ENCODE measurements at regions not wholly inside any gene's neighbourhood (a gene's known extent, or its start where the extent isn't known, plus 50 kb on each side); places are given as distances from the start of the nearest gene placed in this dataset.
"Not testable (repeated sequence)": the region's sequence is repeated elsewhere in the genome, so short reads cannot be mapped to it uniquely, and the experiment has no call there.

- TF ChIP-seq JUND (IDR thresholded peaks at IDR 0.05; ENCODE audit: low read depth) = no peak
- peak; percentile 11 to 33 for DNase-seq (ENCODE audit: low read depth in 1 of 2, low spot score in 1 of 2)
- in situ Hi-C loops (cut with HindIII; ENCODE audit: low pct_unique_long_range_greater_than_20kb, low sequenced_read_pairs) = no loop called here
These were observed 82.9 kb downstream of the LAS1L start for GRCh38 chrX:65451663-65452062.

GRCh38 chrX:65420154-65420553 lies 114.4 kb downstream of the LAS1L start:
- no peak for TF ChIP-seq JUND (IDR thresholded peaks at IDR 0.05; ENCODE audit: low read depth)
- in situ Hi-C loops (cut with HindIII; ENCODE audit: low pct_unique_long_range_greater_than_20kb, low sequenced_read_pairs) = no loop called here
- no peak for DNase-seq (ENCODE audit: low read depth in 1 of 2, low spot score in 1 of 2)

- in situ Hi-C loops (cut with HindIII; ENCODE audit: low pct_unique_long_range_greater_than_20kb, low sequenced_read_pairs); DNase-seq (ENCODE audit: low read depth in 1 of 2, low spot score in 1 of 2): not testable (repeated sequence)
These were observed 126.9 kb downstream of the LAS1L start for GRCh38 chrX:65407662-65408061.

GRCh38 chrX:65407157-65407626 lies 127.4 kb downstream of the LAS1L start:
- no peak for DNase-seq (ENCODE audit: low read depth in 1 of 2, low spot score in 1 of 2)
- TF ChIP-seq JUND (IDR thresholded peaks at IDR 0.05; ENCODE audit: low read depth) = no peak
- in situ Hi-C loops (cut with HindIII; ENCODE audit: low pct_unique_long_range_greater_than_20kb, low sequenced_read_pairs) = no loop called here

- no peak for TF ChIP-seq JUND (IDR thresholded peaks at IDR 0.05; ENCODE audit: low read depth)
- DNase-seq (ENCODE audit: low read depth in 1 of 2, low spot score in 1 of 2) = no peak
- in situ Hi-C loops (cut with HindIII; ENCODE audit: low pct_unique_long_range_greater_than_20kb, low sequenced_read_pairs) = no loop called here
These were observed 128.1 kb downstream of the LAS1L start for GRCh38 chrX:65406532-65406931.

- DNase-seq (ENCODE audit: low read depth in 1 of 2, low spot score in 1 of 2) = no peak
- no peak for TF ChIP-seq JUND (IDR thresholded peaks at IDR 0.05; ENCODE audit: low read depth)
- in situ Hi-C loops (cut with HindIII; ENCODE audit: low pct_unique_long_range_greater_than_20kb, low sequenced_read_pairs) = no loop called here
These were observed 142.3 kb downstream of the LAS1L start for GRCh38 chrX:65392284-65392683.

- DNase-seq (ENCODE audit: low read depth in 1 of 2, low spot score in 1 of 2); in situ Hi-C loops (cut with HindIII; ENCODE audit: low pct_unique_long_range_greater_than_20kb, low sequenced_read_pairs): not testable (repeated sequence)
These were observed 145.5 kb downstream of the LAS1L start for GRCh38 chrX:65389120-65389519.
